DMS 273 treated with DMSO at 0.1 percent for 48 hours (cell line): ENCODE measurements at regions not wholly inside any gene's neighbourhood (a gene's known extent, or its start where the extent isn't known, plus 50 kb on each side); places are given as distances from the start of the nearest gene placed in this dataset.

Source experiments
- DNase-seq: peaks from one replicate; lab custom pipeline; 2025; lab: John Stamatoyannopoulos, UW

DNA sequence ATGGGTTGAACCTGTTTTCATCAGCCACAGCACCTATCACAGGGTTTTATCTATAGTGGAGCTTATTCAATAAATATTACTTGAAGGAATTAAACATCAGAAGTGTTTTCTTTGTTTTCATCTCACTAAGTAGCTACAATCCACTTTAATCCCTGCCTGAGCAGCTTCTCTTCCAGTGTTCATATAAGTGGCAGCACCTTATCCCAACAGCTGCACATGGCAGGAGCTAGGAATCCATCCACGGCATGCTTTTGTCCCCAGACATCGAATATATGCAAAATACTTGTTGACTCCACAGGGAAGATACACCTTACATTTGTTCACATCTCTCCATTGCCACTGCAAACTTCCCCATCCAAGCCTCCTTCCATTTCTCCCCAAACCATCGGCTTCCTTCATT is 549.8 kb upstream of the FAM241A start:
- DNase-seq: no peak

DNA sequence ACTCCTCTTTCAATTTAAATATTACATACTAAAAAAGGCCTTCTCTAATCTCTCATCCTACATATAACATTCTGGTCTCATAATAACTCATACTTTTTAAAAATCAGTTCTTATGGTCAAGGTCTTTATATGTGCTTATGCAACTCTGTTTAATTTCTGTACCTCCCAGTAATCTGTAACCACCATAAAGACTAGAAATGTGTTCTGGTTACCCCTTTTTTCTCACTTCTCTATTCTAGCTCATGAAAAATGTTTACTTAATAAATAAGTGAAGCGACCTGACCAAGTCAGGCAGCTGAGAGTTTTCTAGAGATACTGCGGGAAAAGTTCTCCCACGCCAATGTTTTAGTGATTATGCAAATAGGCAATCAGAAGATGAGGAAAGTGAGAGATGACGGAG is 548.8 kb upstream of the FAM241A start:
- DNase-seq: no peak

DNA sequence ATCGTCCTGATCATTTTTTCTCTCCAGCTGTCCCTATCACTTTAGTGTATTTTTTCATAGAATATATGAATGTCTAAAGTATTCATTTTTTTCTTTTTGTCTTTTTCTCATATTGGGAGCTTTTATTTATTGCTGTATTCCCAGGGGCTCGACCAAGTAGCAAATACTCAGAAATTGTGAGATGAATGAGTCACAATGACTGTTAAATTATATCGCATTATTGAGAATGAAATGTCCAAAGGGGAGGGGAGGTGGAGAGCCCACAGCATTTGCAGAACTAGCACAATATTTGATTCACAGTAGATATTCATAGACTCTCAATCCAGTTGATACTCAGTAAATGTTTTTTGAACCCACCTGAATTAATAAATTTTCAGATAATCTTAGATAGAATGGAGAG is 543.6 kb upstream of the FAM241A start:
- DNase-seq: no peak

DNA sequence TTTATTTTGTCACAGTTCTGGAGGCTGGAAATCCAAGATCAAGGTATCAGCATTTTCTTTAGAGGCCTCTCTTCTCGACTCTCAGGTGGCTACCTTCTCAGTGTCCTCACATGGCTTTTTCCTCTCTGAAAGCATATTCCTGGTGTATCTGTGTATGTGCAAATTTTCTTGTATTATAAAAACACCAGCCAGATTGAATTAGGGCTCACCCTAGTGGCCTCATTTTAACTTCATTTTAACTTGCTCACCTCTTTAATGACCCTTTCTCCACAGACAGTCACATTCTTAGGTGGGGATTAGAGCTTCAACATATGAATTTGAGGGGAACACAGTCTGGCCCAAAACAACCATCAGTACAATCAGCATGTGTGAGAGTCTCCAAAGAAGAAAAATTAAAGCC is 542.4 kb upstream of the FAM241A start:
- DNase-seq: no peak

DNA sequence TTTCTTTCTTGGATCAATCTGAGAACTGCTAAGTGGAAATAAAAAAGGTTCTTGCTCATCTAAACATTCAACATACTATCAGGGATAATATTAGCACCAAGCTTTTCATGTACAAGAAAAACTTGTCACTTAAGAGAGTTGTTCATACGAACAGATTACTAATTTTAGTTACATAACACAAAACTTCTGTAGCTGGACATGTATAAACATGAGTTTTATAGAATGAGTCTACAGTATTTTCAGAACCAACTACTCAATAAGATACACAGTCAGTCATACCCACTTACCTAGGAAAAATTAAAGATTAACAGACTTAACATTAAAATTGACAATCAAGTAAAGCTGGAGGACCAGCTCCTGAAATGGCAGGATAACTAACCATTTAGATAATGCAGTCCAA is 540.1 kb upstream of the FAM241A start:
- DNase-seq: no peak

DNA sequence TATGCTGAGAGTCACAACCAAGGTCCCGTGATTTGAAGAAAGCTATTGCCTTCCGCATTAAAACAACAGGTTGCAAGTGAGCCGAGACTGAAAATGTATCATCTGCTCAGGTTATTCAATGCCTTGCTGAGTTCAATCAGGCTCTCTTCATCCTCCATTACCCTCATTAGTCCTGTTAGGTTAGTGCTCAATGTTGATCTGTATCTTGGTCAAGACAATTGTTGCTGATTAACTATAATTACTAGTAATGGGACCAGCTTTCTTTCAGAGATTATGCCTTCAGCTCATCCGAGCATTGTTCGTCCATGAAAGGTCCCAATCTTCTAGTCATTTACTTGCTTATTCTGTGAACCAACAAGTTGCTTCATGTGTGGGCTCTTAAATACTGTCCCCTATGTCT is 534.6 kb upstream of the FAM241A start:
- DNase-seq: no peak

DNA sequence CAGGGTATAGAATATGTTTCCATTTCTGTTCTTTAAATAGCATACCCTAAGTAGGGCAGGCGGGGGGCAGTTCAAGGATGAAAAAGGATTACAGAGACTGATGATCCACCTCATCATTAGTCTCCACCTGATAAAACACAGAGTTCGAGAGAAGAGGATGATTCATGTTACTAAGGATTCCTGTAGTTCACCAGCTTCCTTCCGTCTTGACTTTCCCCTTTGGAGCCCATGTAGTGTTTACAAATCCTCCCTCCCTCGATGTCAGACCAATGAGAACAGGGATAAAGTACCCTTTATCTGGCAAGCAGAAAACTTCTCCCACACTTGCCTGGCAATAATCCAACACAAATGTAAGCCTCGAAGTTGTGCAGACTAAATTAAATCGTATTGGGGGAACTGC is 526.3 kb upstream of the FAM241A start:
- no peak for DNase-seq

DNA sequence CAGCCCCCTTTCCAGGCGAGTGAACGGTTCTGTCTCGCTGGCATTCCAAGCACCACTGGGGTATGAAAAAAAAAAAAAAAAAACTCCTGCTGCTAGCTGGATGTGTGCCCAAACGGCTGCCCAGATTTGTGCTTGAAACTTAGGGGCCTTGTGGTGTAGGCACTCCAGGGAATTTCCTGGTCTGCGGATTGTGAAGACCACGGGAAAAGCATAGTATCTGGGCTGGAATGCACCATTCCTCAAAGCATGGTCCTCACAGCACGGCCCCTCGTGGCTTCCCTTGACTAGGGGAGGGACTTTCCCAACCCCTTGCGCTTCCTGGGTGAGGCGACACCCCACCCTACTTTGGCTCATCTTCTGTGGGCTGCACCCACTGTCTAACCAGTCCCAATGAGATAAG is 516.8 kb upstream of the FAM241A start:
- no peak for DNase-seq

DNA sequence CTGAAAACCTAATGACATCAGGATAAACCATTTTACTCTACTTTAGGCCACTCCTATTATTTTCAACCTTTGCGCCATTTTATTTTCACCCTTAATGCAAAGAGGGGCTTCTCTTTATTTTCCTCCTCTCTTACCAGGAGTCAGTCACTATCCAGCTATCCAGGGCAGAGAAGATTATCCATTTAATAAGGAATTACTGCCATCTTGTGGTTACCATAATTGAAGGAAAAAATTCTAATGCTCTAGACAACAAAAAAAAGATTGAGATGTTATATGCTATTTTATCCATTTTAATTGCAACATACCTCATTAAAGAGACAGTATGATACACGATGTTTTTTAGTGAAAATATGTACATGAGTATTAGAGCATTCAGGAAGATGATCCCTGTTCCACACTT is 514.5 kb upstream of the FAM241A start:
- no peak for DNase-seq

DNA sequence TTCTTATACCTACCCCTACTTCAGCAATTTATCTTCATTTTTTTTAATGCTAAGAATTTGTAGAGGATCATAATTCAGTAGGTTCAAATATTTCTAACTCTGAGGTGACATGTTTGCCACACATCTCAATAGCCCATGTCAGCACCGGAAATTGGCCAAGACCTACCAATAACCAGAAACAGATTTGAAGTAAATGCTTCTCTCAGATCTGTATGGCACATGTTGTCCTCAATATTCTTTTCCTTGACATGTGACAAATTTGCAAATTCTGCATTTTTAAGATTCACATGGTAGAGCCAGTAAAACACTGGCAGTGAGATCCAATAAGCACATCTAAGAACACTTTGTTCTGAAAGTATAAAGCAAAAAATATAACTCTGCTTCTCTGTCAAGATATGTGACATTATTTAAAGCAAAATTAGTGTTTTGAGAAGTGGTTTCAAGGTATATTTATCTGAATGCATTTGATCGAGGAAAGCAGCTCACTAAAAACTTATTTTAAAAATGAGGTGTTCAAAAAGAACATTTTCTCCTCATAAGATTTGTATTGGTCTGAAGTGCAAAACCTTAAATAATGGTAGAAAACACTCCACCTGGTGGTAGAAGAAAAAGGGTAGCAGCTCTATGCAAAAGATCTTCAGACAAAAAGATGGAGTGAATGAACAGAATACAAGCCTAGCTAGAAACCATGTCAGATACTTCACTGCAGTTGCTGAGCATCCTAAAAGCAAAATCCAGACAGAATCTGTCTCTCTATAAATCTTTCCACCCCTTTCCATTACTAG is 513.8 kb upstream of the FAM241A start:
- no peak for DNase-seq

DNA sequence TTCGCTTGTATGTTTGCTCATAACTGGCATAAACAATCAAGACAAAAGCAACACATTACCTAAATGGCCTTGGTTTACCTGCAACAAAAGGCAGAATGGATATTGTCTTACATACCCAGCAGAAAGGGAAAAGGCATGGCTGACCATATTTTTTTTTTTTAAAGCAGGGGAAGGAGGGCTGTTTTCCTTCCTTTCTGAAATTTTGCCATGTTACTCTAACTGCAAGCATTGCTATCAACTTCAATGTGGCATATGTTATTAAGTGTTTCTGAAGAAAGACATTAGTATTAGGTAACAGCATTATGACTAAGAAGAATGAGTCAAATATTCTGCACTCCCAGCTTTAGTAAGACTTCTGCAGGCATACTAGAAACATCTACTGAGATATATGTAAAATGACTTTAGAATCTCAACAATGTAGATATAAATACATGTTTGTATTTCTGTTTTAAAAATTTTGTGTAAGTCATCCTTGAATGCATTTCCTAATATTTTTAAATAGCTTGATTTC is 512.6 kb upstream of the FAM241A start:
- DNase-seq: no peak

DNA sequence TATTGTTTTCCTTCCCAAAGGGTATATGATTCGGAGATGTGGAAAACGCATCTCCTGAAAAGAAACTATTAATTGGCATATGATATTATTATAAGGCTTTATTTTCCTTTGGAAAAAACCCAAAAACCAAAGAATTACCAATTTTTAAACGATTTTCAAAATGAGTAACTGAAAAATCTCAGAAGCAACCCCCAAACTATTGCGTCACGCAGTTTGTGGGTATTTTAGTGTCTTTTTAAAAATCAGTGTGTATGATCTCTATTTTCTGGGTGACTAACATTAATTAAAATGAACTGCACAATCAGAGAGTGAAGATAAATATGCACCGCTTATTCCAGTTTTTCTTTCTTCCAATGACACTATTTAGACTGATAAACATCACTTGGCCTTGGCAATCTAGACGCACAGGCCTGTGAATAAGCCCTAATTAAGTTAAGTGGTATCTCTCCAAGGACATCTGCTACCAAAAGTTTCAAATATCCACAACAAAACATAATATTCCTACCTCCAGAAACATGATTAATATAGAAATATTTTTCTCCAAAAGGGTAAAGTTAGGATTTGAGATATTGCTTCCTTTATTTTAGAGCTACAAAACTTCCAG is 511.5 kb upstream of the FAM241A start:
- no peak for DNase-seq

DNA sequence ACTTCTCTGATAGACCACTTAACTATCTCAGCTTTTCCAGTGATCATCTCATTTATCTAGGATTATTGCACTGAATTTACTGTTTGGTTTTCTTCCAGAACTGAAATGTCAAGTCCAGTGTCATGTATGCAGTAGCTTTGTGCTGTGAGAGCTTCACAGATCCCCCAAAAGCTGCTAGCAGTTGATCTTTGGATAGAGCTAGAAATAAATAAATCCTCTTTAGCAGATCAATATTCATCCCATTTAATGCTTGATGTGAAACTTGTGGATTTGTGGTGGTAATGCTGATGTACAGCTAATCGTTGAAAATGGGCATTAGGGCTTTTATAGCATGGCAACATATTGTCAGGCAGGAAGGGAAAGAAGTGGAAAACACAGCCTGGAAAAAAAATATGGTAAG is 509.6 kb upstream of the FAM241A start:
- DNase-seq: no peak

DNA sequence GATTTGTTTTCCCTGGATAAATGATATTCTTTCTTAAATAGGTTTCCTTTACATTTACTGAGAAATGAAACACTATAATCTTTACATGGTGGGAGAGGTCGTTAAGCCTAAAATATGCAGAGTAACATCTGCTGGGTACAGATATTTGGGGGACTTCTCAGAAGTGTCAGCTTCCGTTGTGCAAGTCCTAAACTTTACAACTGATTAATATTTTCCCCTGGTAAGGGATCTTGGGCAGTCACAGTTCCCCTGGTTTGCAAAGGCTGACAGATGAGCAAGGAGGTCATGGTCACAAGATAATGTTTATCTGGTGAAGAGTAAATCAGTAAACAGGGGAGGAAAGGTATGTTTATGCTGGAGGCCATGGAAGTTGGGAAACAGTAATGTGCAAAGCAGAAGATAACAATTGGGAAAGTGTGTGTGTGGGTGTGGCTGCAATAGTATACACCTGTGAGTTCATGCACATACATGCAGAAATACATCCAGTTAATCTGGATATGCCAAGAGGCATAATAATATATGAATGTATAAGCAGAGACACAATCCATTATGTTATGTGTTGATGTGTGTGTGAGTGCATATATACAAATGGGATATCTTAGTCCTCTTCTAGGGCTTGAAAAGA is 508.2 kb upstream of the FAM241A start:
- no peak for DNase-seq

DNA sequence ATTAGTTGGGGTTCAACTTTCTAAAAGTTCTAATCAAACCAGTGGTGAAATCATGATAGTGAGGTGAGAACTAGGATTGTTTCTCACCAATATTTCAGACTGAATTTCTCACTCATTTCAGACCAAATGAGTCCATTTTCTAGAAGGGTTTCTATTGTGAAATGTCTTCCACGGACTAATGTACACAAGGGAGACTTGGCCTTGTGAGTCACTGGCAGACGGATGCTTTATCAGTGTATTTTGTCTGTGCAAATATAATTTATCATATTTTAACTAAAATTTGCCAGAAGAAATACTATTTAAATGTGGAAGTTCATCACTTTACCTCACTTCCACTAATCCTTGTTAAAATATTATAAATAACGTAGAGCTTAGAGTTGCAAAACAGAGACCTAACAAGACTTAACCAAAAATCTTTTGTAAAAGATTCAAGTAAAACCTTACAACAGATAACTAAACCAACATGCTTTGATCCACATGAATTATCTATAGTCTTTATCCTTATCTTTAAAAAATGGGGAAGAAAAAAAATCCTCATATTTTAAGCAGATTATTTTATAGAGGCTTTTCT is 506.0 kb upstream of the FAM241A start:
- no peak for DNase-seq

DNA sequence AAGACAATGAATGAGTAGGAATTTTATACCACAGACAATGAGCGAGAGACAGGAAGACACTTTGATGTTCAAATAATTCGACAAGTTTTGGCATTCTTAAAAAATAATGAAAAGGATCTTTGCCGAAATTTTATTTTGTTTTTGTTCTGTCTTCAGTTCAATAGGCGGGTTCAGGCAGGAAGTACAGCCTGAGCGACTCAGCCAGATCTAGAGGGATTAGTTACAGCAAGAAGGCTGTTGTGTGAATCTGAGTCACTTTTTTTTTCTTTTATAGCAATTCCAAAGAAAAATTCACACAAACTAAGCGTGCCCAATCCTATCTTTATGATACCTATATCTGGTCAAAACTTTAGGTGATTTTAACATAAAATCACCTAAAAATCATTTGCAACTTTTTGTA is 505.4 kb upstream of the FAM241A start:
- DNase-seq: no peak

DNA sequence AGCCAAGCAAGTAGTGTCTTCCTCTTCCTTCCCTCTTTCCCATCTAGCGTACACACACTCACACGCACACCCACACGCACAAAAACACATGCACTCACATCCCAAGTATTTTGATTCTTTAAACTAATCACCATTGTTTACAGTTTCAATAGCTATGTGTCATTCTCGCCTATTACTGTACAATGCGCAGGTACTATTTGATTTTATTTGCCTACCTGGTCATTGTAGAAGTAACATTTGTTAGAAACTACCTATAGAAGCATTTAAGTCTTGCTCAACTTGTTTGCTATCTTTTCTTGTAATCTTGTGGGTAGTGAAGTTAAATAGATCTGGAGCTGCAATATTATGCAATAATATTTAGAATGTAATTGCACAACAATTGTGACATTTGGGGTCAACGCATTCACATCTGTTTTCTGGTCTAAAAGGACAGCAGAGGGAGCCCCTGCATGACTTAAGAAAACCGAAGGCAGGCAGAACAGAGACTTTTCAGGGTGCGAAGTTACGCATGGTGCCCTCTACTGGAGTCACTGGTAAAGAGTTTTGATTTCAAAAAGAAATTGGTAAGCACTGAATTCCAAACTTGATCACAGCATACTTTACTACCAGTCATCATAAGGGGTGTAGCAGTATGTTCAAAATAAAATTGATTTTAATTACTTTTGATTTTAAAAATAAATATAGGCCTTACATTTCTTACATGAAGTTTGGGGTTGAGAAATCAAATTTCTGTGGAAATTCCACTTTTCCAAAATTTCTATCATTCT is 503.3 kb upstream of the FAM241A start:
- DNase-seq: peak; percentile 35

DNA sequence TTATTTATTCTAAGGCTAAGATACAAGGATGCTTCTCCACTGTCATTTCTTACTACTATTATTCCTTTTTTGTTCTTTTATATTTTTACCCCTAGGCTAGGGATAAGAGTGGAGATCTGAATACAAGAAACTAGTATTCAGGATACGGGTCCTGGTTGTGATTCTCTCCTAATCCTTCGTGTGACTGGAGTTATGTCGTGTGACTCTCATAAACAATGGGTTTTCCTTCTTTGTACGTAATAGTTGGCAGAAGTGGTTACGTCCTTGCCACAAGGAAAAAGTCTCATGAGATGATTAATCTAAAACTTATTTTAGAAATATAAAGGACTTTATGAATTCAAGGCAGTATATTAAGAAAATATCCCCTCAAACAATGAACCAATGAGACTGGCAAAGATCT is 497.2 kb upstream of the FAM241A start:
- DNase-seq: no peak

DNA sequence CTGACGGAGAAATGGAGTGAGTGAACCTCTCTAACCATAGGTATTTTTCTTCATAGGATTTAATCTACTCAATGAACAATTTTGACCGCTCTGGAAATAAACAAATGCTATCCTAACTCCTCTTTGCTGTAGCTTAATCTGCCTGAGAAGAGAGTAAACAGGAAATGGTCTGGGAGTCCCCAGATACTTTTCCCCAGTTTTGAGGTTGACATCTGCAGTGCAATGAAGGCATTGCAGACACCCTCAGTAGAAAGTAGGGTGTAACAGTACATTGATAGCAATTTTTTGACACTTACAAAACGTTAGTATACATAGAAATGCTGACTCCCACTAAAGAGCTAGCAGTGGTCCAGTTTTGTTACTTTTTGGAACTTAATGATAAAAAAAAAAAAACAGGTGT is 495.9 kb upstream of the FAM241A start:
- no peak for DNase-seq

DNA sequence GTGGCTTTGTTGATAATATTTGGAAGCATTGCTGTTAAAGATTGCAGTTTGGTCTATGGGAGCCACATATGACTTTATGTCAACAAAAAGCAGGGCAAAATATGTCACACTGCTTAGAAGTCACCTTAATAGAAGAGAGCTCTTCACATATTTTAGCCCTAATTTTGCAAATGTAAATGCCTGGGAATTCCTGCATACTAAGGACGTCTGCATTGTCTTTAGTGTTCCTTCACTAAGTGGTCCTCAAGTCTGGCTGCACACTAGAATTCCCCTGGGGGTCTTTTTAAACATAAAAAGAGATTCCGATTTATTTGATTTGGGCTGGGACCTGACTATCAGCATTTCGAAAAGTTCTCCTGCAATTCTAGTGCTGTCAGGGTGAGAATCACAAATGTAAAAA is 495.1 kb upstream of the FAM241A start:
- DNase-seq: no peak

DNA sequence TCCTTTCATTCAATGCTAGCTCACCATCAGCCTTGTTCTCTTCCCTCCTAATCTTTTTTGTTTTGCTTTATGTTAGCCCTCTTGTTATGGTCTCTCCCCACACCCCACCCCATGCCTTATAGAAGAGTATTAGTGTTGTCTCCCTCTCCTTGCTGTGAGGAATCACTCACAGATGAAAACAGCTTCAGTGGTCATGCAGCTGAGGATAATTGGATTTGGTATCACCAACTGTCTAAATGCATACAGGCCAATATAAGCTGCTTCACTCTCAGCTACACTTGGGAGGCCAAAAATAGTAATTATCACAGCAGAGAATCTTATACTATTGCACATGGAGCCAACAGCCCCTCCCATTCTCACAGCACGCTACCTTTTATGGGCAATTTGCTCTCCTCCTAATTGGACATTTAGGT is 494.6 kb upstream of the FAM241A start:
- no peak for DNase-seq

DNA sequence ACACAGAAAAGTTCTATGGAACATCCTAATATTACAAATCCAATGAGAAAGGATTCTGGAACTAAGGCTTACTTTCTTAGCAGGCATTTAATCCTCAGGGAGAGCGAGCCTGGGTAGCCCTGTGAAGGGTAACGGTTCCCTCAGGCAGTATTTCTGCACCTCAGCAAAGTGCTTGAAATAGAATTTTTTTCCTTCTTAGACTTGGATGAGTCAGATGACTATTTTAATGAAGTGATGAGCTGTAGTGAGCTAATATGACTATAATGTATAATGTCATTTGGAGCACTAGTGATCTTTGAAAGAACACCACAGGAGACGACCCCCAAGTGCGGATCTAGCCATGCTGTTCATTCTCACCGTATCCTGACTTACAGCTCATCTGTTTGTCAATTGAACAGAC is 493.0 kb upstream of the FAM241A start:
- no peak for DNase-seq
